HEK293T (cell line): ENCODE measurements at regions not wholly inside any gene's neighbourhood (a gene's known extent, or its start where the extent isn't known, plus 50 kb on each side); places are given as distances from the start of the nearest gene placed in this dataset.

Experiments
- ARNT ChIP-seq: fragments of 450-650 bp; IDR thresholded peaks from 2 replicates; pipeline ENCODE4 v1.6.1; 2017; ENCODE audit warnings: mild to moderate bottlenecking
- BHLHE40 ChIP-seq: fragments of 450-650 bp; IDR thresholded peaks from 2 replicates; pipeline ENCODE4 v1.6.1; 2016; ENCODE audit warnings: mild to moderate bottlenecking, moderate library complexity, borderline replicate concordance
- CTBP1 ChIP-seq: fragments of 450-650 bp; IDR thresholded peaks from 2 replicates; pipeline ENCODE4 v1.6.1; 2016; ENCODE audit warnings: borderline replicate concordance
- ELF4 ChIP-seq: fragments of 450-650 bp; IDR thresholded peaks from 2 replicates; pipeline ENCODE4 v1.6.1; 2017; ENCODE audit warnings: antibody characterized with exemption
- FOXK2 ChIP-seq: fragments of 450-650 bp; IDR thresholded peaks from 2 replicates; pipeline ENCODE4 v1.6.1; 2016; ENCODE audit warnings: mild to moderate bottlenecking
- FOXM1 ChIP-seq: fragments of 450-650 bp; IDR thresholded peaks from 2 replicates; pipeline ENCODE4 v1.6.1; 2017; ENCODE audit warnings: mild to moderate bottlenecking, borderline replicate concordance
- L3MBTL2 ChIP-seq: fragments of 450-650 bp; conservative IDR thresholded peaks from 2 replicates; pipeline ENCODE4 v1.6.1; 2016; ENCODE audit warnings: mild to moderate bottlenecking
- LEF1 ChIP-seq: fragments of 450-650 bp; IDR thresholded peaks from 2 replicates; pipeline ENCODE4 v1.6.1; 2017; ENCODE audit warnings: mild to moderate bottlenecking, borderline replicate concordance
- NFRKB ChIP-seq: fragments of 450-650 bp; IDR thresholded peaks from 2 replicates; pipeline ENCODE4 v1.6.1; 2016; ENCODE audit warnings: mild to moderate bottlenecking, moderate library complexity
- SP1 ChIP-seq: fragments of 450-650 bp; IDR thresholded peaks from 2 replicates; pipeline ENCODE4 v1.6.1; 2017
- SUZ12 ChIP-seq: fragments of 450-650 bp; IDR thresholded peaks from 2 replicates; pipeline ENCODE4 v1.6.1; 2016; ENCODE audit warnings: mild to moderate bottlenecking
- TARDBP ChIP-seq: fragments of 450-650 bp; IDR thresholded peaks from 2 replicates; pipeline ENCODE4 v1.6.1; 2016
- TF ChIP-seq, protein P1 (sequence below): fragments of 450-650 bp; IDR thresholded peaks from 2 replicates; pipeline ENCODE4 v1.6.1; 2016

DNA sequence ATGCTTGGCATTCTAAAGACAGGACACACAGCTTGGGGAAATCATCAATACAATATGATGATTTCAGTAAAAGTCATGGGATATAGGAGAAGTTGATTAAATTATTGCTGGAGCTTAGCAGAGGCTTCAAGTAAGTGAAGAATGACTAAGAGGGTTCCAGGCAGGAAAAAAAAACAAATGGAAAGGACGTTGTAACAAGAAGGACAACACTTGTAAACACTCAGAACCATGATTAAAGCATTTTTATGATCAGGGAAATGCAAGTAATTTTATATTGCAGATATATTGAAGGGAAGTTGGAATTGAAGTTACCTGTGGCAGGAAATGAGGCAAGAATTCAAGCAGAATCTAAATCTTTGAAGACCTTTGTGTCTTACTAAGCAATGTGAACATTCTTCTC lies 602.7 kb upstream of the NEGR1 start:
- no peak for TF ChIP-seq FOXM1
- no peak for TF ChIP-seq LEF1
- TF ChIP-seq ELF4: no peak
- no peak for TF ChIP-seq SP1
- no peak for TF ChIP-seq SUZ12
- no peak for TF ChIP-seq BHLHE40
- no peak for TF ChIP-seq TARDBP
- no peak for TF ChIP-seq CTBP1
- TF ChIP-seq FOXK2: no peak
- TF ChIP-seq ARNT: no peak
- no peak for TF ChIP-seq L3MBTL2
- TF ChIP-seq, protein P1, sequence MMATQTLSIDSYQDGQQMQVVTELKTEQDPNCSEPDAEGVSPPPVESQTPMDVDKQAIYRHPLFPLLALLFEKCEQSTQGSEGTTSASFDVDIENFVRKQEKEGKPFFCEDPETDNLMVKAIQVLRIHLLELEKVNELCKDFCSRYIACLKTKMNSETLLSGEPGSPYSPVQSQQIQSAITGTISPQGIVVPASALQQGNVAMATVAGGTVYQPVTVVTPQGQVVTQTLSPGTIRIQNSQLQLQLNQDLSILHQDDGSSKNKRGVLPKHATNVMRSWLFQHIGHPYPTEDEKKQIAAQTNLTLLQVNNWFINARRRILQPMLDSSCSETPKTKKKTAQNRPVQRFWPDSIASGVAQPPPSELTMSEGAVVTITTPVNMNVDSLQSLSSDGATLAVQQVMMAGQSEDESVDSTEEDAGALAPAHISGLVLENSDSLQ: no peak
- TF ChIP-seq NFRKB: no peak
